Endodermal cell (in vitro differentiated cells): ENCODE measurements at regions not wholly inside any gene's neighbourhood (a gene's known extent, or its start where the extent isn't known, plus 50 kb on each side); places are given as distances from the start of the nearest gene placed in this dataset.

Source experiments
- DNase-seq: peaks from one replicate; pipeline ENCODE4 v3.0.0-alpha.2; 2017
- H3K27ac ChIP-seq: 2 replicates; pipeline ENCODE4 v1.5.1; 2013; ENCODE audit warnings: mild to moderate bottlenecking, low read depth, low read length, moderate library complexity
- H3K27me3 ChIP-seq: 2 replicates; pipeline ENCODE4 v1.6.1; 2013; ENCODE audit warnings: mild to moderate bottlenecking, low read length, moderate library complexity; ENCODE audit not compliant: insufficient read depth, control insufficient read depth, poor library complexity, severe bottlenecking
- H3K36me3 ChIP-seq: 2 replicates; pipeline ENCODE4 v1.7.0; 2013; ENCODE audit warnings: mild to moderate bottlenecking, low read length, moderate library complexity; ENCODE audit not compliant: control insufficient read depth, insufficient read depth
- H3K4me1 ChIP-seq: one replicate; pipeline ENCODE4 v1.7.0; 2013; ENCODE audit warnings: low read length; ENCODE audit not compliant: control insufficient read depth, insufficient read depth
- H3K4me3 ChIP-seq: 2 replicates; pipeline ENCODE4 v1.5.1; 2013; ENCODE audit warnings: mild to moderate bottlenecking, low read length, moderate library complexity
- H3K9ac ChIP-seq: 2 replicates; pipeline ENCODE4 v1.6.1; 2013; ENCODE audit warnings: mild to moderate bottlenecking, low read length, moderate library complexity; ENCODE audit not compliant: poor library complexity, severe bottlenecking; ENCODE audit errors: extremely low read depth
- H3K9me3 ChIP-seq: 2 replicates; pipeline ENCODE4 v1.6.1; 2013; ENCODE audit warnings: mild to moderate bottlenecking, low read length, moderate library complexity; ENCODE audit not compliant: control insufficient read depth
- H3K27ac Mint-ChIP-seq: 2 replicates; pipeline ENCODE4 v1.8.0; 2020; ENCODE audit warnings: mixed read lengths
- H3K27me3 Mint-ChIP-seq: 2 replicates; pipeline ENCODE4 v1.8.0; 2021; ENCODE audit warnings: mild to moderate bottlenecking, mixed read lengths; ENCODE audit not compliant: insufficient read depth
- H3K36me3 Mint-ChIP-seq: 2 replicates; pipeline ENCODE4 v1.8.0; 2020; ENCODE audit warnings: low read depth, mixed read lengths
- H3K4me1 Mint-ChIP-seq: 2 replicates; pipeline ENCODE4 v1.8.0; 2020; ENCODE audit warnings: mixed read lengths
- H3K4me3 Mint-ChIP-seq: 2 replicates; pipeline ENCODE4 v1.8.0; 2020; ENCODE audit warnings: mild to moderate bottlenecking, moderate library complexity, mixed read lengths
- H3K9me3 Mint-ChIP-seq: 2 replicates; pipeline ENCODE4 v1.8.0; 2020; ENCODE audit warnings: mild to moderate bottlenecking, mixed read lengths
- CTCF ChIP-seq: fragments of 200-600 bp; sonication (generic); conservative IDR thresholded peaks from 2 replicates; pipeline ENCODE4 v1.5.0; 2021; ENCODE audit warnings: antibody characterized with exemption, mild to moderate bottlenecking
- WGBS, 2 experiments: methylation state at CpG; one replicate each; pipeline versions ENCODE4 v1.1.5 to v1.1.7; 2013; ENCODE audit warnings: missing lambda C conversion rate in 2 of 2, mixed read lengths in 1 of 2; ENCODE audit not compliant: insufficient coverage in 1 of 2, insufficient read length in 1 of 2; 5-methylcytosine and 5-hydroxymethylcytosine counted together

- peaks cover 12% of the 10 kb centered on the region for H3K4me1 Mint-ChIP-seq
- Histone ChIP-seq H3K4me3 (no peak overlapping the region), H3K27me3 (no peaks in the 10 kb centered on the region), H3K9ac (no peak overlapping the region), H3K36me3 (no peaks in the 10 kb centered on the region), H3K9me3 (no peaks in the 10 kb centered on the region), H3K27ac (no peak overlapping the region), H3K4me1 (peaks cover 8% of the 10 kb centered on the region)
- H3K27me3 Mint-ChIP-seq = peaks cover 4% of the 10 kb centered on the region
- H3K27ac Mint-ChIP-seq = no peak overlapping the region
- no peak overlapping the region for H3K4me3 Mint-ChIP-seq
- H3K9me3 Mint-ChIP-seq = no peaks in the 10 kb centered on the region
- 91 to 100% methylated on average over 2 of the region's 2 CpGs for WGBS, 2 experiments
- no peak for DNase-seq
- no peak for TF ChIP-seq CTCF
- H3K36me3 Mint-ChIP-seq = no peaks in the 10 kb centered on the region
These were observed 130.9 kb upstream of the BLID start for GRCh38 chr11:122246874-122247273.

- Mint-ChIP-seq H3K4me3 (no peak overlapping the region), H3K27ac (no peak overlapping the region), H3K4me1 (peaks cover 2% of the 10 kb centered on the region), H3K27me3 (peaks cover 3% of the 10 kb centered on the region), H3K9me3 (no peaks in the 10 kb centered on the region), H3K36me3 (no peaks in the 10 kb centered on the region)
- no peaks in the 10 kb centered on the region for H3K4me1 ChIP-seq
- peaks cover 8% of the 10 kb centered on the region for H3K27me3 ChIP-seq
- no peak for DNase-seq
- H3K36me3 ChIP-seq = no peaks in the 10 kb centered on the region
- no peak overlapping the region for H3K27ac ChIP-seq
- TF ChIP-seq CTCF = no peak
- H3K9me3 ChIP-seq = peaks cover 4% of the 10 kb centered on the region
- 89 to 96% methylated on average over 3 of the region's 3 CpGs for WGBS, 2 experiments
- H3K4me3 ChIP-seq = no peak overlapping the region
- no peak overlapping the region for H3K9ac ChIP-seq
These were observed 126.7 kb upstream of the BLID start for GRCh38 chr11:122242731-122243130.

DNA sequence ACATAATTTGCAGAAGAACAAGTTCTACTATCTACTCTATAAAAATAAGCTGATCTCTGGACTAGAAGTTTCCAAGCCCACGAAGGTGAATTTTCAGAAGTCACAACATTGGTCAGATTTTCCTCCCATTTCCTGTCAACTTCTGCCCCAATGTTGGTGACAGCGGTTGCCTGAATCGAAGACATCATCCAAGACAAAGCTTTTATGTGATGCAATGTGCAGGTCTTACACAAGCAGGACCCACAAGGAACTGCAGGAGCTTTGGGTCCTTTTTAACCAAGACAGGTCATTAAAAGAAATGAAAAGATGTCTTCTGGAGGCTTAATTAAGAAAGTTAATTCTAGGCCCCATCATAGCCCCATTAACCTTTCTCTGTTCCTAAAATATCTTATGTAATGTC is 125.6 kb upstream of the BLID start:
- Histone ChIP-seq H3K27ac (no peak overlapping the region), H3K4me3 (no peak overlapping the region), H3K36me3 (no peaks in the 10 kb centered on the region), H3K27me3 (peaks cover 8% of the 10 kb centered on the region), H3K9ac (no peak overlapping the region), H3K9me3 (peaks cover 4% of the 10 kb centered on the region), H3K4me1 (no peaks in the 10 kb centered on the region)
- no peak for TF ChIP-seq CTCF
- Mint-ChIP-seq H3K27me3 (peaks cover 3% of the 10 kb centered on the region), H3K36me3 (no peaks in the 10 kb centered on the region), H3K27ac (no peak overlapping the region), H3K4me3 (no peak overlapping the region), H3K4me1 (no peaks in the 10 kb centered on the region), H3K9me3 (no peaks in the 10 kb centered on the region)
- DNase-seq = no peak
- 92 to 100% methylated on average over 1 to 3 of the region's 3 CpGs for WGBS, 2 experiments
